ENCODE measurements at regions not wholly inside any gene's neighbourhood (a gene's known extent, or its start where the extent isn't known, plus 50 kb on each side); places are given as distances from the start of the nearest gene placed in this dataset.

GRCh38 chr1:8204826-8205225 lies 113.1 kb upstream of the SLC45A1 start:
- TF ChIP-seq TAF1 (IDR thresholded peaks at IDR 0.05; ENCODE audit: low read depth): no peak
- no peak for TF ChIP-seq EP300 (IDR thresholded peaks at IDR 0.05; ENCODE audit: borderline replicate concordance)
- no peak for TF ChIP-seq TCF12 (IDR thresholded peaks at IDR 0.05; ENCODE audit: low read depth)

Measured in Ishikawa (cell line).